GM21576 (cell line): ENCODE measurements at regions not wholly inside any gene's neighbourhood (a gene's known extent, or its start where the extent isn't known, plus 50 kb on each side); places are given as distances from the start of the nearest gene placed in this dataset.

Experiments used
- ATAC-seq: cut with Tn5 transposase; IDR thresholded peaks from one replicate; pipeline ENCODE4 v1.9.1; 2021; ENCODE audit warnings: mild to moderate bottlenecking, moderate library complexity; ENCODE audit not compliant: unreplicated experiment

- ATAC-seq = no peak
Measured at GRCh38 chr2:18503376-18504228, 56.9 kb downstream of the RDH14 start.

- ATAC-seq = no peak
Measured at GRCh38 chr2:18502142-18502541, 58.3 kb downstream of the RDH14 start.

GRCh38 chr2:18501729-18502128, 58.7 kb downstream of the RDH14 start:
- no peak for ATAC-seq

GRCh38 chr2:18501156-18501555, 59.3 kb downstream of the RDH14 start:
- no peak for ATAC-seq

GRCh38 chr2:18500333-18500732, 60.1 kb downstream of the RDH14 start:
- ATAC-seq = no peak

- no peak for ATAC-seq
Measured at GRCh38 chr2:18498531-18498930, 61.9 kb downstream of the RDH14 start.

- no peak for ATAC-seq
Measured at GRCh38 chr2:18496516-18496915, 63.9 kb downstream of the RDH14 start.

GRCh38 chr2:18495058-18495457, 65.4 kb downstream of the RDH14 start:
- no peak for ATAC-seq

GRCh38 chr2:18492721-18493120, 67.7 kb downstream of the RDH14 start:
- no peak for ATAC-seq

GRCh38 chr2:18491577-18491976, 68.9 kb downstream of the RDH14 start:
- no peak for ATAC-seq

- no peak for ATAC-seq
Measured at GRCh38 chr2:18490901-18491300, 69.6 kb downstream of the RDH14 start.

- ATAC-seq = no peak
Measured at GRCh38 chr2:18487106-18487913, 73.1 kb downstream of the RDH14 start.

- ATAC-seq = no peak
Measured at GRCh38 chr2:18484625-18485024, 75.8 kb downstream of the RDH14 start.

GRCh38 chr2:18483896-18484295, 76.6 kb downstream of the RDH14 start:
- ATAC-seq = no peak

GRCh38 chr2:18482666-18483065, 77.8 kb downstream of the RDH14 start:
- no peak for ATAC-seq

- no peak for ATAC-seq
Measured at GRCh38 chr2:18479947-18480369, 80.5 kb downstream of the RDH14 start.

GRCh38 chr2:18477293-18477692, 83.2 kb downstream of the RDH14 start:
- ATAC-seq = no peak

GRCh38 chr2:18476484-18476883, 84.0 kb downstream of the RDH14 start:
- ATAC-seq = no peak

GRCh38 chr2:18475884-18476283, 84.6 kb downstream of the RDH14 start:
- ATAC-seq = no peak

GRCh38 chr2:18474700-18475099, 85.8 kb downstream of the RDH14 start:
- ATAC-seq = no peak

GRCh38 chr2:18473241-18474181, 86.9 kb downstream of the RDH14 start:
- ATAC-seq = no peak
